Fibroblast of pulmonary artery (primary cell): ENCODE measurements at regions not wholly inside any gene's neighbourhood (a gene's known extent, or its start where the extent isn't known, plus 50 kb on each side); places are given as distances from the start of the nearest gene placed in this dataset.
A peak's percentile ranks its signal among the peaks of the same experiment; 100 is the strongest.
"Not testable (repeated sequence)": the region's sequence is repeated elsewhere in the genome, so short reads cannot be mapped to it uniquely, and the experiment has no call there.

ENCODE experiments used
- DNase-seq: peaks from one replicate; pipeline ENCODE4 v3.0.0-alpha.2; 2010; ENCODE audit warnings: low read depth
- H3K4me3 ChIP-seq: replicated peaks from 2 replicates; pipeline ENCODE4 v1.5.1; 2011; ENCODE audit warnings: low read depth, mild to moderate bottlenecking, control low read depth, low read length, moderate library complexity
- CTCF ChIP-seq: IDR thresholded peaks from 2 replicates; pipeline ENCODE4 v1.5.1; 2011; ENCODE audit warnings: mild to moderate bottlenecking, control low read depth, low read length, inconsistent platforms; ENCODE audit errors: missing control alignments

- no peak for DNase-seq
- no peak for TF ChIP-seq CTCF
- H3K4me3 ChIP-seq: no peak overlapping the region
These were observed 108.6 kb upstream of the PODXL start for GRCh38 chr7:131665021-131665420.

- no peak for TF ChIP-seq CTCF
- DNase-seq: no peak
- no peak overlapping the region for H3K4me3 ChIP-seq
These were observed 108.1 kb upstream of the PODXL start for GRCh38 chr7:131664570-131664969.

- H3K4me3 ChIP-seq, DNase-seq: not testable (repeated sequence)
These were observed 106.0 kb upstream of the PODXL start for GRCh38 chr7:131662301-131662873.

GRCh38 chr7:131657881-131658280 is 101.5 kb upstream of the PODXL start:
- DNase-seq: peak; percentile 21
- TF ChIP-seq CTCF: no peak
- no peak overlapping the region for H3K4me3 ChIP-seq

- TF ChIP-seq CTCF: no peak
- DNase-seq: no peak
- no peak overlapping the region for H3K4me3 ChIP-seq
These were observed 100.7 kb upstream of the PODXL start for GRCh38 chr7:131656980-131657723.

- TF ChIP-seq CTCF: no peak
- no peak overlapping the region for H3K4me3 ChIP-seq
- no peak for DNase-seq
These were observed 99.4 kb upstream of the PODXL start for GRCh38 chr7:131655866-131656265.

GRCh38 chr7:131655447-131655846 is 99.0 kb upstream of the PODXL start:
- no peak overlapping the region for H3K4me3 ChIP-seq
- TF ChIP-seq CTCF: no peak
- no peak for DNase-seq
